Raji (cell line): ENCODE measurements at regions not wholly inside any gene's neighbourhood (a gene's known extent, or its start where the extent isn't known, plus 50 kb on each side); places are given as distances from the start of the nearest gene placed in this dataset.

ENCODE experiments used
- POLR2A ChIP-seq: IDR thresholded peaks from 2 replicates; pipeline ENCODE4 v1.6.1; 2011; ENCODE audit warnings: low read depth, low read length, control low read depth; ENCODE audit not compliant: insufficient read depth

DNA sequence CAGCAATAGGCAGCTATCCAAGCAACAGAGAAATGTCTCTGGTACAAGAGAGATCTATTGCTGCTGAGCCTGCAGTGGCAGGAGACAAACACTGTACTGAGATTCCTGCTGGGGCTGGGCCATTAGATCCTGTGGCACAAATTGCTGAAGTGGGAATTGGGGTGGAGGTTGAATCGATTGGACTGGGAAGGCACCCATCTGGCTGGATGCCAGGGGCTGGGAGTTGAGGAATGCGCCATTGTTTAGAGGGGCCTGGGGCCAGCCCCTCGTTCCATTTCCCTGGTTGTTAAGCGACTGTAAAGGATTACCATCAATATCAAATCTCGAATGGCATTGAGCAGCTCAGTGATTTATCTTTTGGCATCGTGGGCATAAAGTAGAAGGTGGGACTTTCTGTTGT is 54.1 kb upstream of the ARL4D start:
- TF ChIP-seq POLR2A: no peak

DNA sequence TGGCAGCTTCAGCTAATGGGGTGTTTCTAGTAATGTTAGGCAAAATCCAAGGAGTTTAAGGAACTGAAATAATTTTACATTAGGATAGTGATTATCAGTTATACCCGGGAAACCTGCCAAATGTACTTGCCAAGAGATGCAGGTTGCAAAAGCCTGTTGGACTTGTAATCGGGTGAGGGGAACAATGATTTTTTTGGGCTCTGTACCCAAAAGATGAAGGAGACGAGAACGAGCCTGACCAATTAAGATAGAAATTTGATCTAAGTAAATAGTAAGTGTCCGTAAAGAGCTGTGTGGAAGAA is 56.3 kb upstream of the ARL4D start:
- TF ChIP-seq POLR2A: no peak

DNA sequence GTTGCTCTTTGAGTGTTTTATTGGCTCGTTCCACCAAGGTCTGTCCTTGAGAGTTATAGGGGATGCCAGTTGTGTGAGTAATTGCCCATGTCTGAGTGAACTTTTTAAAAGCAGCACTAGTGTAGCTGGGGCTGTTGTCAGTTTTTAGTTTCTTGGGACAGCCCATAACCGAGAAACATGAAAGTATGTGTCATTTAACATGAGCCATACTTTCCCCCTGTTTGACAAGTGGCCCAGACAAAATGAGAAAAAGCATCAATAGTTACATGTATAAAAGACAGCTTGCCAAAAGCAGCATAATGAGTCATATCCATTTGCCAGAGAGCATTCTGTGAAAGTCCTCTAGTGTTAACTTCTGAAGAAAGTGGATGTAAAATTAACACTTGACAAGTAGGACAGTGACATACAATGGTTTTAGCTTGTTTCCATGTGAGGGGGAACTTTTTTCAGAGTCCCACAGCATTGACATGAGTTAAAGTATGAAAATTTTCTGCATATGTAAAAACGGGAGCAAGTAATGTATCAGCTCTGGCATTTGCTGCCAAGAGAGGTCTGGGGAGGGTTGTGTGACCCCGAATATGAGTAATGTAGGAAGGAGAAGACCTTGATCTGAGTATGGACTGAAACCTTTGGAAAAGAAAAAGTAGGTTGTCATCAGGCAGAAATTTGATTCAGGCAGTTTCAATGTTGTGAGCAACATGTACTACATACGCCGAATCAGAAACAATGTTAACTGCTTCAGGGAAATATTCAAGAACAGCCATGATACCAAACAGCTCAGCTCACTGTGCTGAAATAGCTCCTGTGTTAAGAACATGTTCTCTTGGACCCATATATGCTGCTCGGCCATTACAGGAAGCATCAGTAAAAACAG is 56.8 kb upstream of the ARL4D start:
- TF ChIP-seq POLR2A: no peak

DNA sequence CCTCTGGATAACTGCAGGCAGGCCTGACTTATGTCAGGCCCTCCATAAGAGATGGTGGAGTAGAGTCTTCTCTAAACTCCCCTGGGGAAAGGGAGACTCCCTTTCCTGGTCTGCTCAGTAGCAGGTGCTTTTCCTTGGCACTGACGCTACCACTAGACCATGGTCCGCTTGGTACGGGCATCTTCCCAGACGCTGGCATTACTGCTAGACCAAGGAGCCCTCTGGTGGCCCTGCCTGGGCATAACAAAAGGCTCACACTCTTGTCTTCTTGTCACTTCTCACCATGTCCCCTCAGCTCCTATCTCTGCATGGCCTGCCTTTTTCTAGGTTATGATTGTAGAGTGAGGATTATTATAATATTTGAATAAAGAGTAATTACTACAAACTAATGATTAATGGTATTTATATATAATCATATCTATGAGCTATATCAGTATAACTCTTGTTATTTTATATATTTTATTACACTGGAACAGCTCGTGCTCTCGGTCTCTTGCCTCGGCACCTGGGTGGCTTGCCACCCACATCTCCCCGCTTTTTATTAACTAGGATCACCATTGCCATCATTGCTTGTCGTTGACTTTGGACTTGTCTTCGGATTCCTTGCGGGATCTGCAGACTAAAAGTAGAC is 59.8 kb upstream of the ARL4D start:
- 0 out of 2 replicates have a peak, but pooled peaks have one; percentile 15 for TF ChIP-seq POLR2A

DNA sequence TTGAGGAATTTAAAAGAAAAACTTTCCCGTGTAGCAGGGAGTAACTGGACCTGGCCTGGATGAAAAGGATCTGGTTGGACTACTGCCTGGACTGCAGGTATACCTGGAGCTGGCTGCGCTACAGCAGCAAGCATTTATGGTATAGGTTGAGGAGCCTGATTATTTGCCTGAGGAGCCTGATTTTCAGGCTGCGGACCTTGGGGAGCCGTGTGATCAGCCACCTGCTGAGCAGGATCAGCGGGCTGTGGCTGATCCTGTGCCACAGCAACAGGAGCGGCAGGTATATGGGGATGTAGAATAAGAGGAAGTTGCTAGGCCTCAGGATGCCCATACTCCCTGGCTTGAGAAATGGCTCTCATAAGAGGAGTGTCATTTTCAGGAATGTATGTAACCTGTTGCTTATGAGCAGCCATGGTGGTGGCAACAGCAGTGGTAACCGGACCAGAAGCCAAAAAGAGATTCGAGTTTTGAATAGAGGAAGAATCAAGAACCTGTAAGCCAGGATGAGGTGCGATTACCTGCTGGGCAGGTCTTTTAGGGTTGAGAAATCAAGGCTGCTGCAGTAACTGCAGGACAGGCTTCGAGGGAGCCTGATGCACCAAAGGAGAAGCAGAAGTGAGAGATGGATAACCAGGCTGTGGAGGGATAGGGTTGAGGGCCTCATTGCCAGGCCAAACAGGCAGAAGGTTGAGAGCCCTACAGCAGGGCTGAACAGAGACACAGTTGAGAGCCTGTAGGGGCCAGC is 60.9 kb upstream of the ARL4D start:
- TF ChIP-seq POLR2A: no peak

DNA sequence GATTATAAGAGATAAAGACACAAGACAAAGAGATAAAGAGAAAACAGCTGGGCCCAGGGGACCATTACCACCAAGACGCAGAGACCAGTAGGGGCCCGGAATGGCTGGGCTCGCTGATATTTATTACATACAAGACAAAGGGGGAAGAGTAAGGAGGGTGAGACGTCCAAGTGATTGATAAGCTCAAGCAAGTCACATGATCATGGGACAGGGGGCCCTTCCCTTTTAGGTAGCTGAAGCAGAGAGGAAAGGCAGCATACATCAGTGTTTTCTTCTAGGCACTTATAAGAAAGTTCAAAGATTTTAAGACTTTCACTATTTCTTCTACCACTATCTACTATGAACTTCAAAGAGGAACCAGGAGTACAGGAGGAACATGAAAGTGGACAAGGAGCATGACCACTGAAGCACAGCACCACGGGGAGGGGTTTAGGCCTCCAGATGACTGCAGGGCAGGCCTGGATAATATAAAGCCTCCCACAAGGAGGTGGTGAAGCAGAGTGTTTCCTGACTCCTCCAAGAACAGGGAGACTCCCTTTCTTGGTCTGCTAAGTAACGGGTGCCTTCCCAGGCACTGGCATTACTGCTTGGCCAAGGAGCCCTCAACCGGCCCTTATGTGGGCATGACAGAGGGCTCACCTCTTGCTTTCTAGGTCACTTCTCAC is 63.9 kb upstream of the ARL4D start:
- TF ChIP-seq POLR2A: no peak

DNA sequence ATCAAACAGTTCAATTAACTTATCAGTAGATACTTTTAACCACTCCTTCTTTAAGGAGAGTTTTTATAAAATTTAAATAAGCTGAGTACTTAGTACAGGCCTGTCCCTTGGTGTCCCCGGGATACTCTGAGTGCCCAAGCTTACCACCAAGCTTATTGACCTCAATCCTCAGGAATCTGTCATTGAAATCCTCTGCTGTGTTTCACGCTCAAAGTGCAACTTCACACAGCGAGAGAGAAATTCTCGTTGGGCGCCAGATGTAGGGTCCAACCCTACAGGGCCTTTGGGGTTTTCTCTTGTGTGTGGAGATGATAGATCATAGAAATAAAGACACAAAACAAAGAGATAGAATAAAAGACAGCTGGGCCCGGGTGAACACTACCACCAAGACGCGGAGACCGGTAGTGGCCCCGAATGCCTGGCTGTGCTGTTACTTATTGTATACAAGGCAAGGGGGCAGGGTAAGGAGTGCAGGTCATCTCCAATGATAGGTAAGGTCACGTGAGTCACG is 65.3 kb upstream of the ARL4D start:
- no peak for TF ChIP-seq POLR2A

DNA sequence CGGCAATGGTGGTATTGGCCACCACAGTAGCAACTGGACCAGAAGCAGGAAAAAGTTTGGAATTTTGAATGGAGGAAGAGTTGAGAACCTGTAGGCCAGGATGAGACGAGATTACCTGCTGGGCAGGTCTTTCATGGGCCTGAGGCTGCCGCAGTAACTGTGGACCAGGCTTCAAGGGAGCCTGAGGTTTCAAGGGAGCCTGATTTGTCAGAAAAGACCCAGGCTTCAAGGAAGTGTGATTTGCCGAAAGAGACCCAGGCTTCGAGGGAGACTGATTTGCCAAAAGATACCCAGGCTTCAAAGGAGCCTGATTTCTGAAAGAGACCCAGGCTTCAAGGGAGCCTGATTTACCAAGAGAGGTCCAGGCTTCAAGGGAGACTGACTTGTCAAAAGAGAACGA is 66.6 kb upstream of the ARL4D start:
- TF ChIP-seq POLR2A: no peak

DNA sequence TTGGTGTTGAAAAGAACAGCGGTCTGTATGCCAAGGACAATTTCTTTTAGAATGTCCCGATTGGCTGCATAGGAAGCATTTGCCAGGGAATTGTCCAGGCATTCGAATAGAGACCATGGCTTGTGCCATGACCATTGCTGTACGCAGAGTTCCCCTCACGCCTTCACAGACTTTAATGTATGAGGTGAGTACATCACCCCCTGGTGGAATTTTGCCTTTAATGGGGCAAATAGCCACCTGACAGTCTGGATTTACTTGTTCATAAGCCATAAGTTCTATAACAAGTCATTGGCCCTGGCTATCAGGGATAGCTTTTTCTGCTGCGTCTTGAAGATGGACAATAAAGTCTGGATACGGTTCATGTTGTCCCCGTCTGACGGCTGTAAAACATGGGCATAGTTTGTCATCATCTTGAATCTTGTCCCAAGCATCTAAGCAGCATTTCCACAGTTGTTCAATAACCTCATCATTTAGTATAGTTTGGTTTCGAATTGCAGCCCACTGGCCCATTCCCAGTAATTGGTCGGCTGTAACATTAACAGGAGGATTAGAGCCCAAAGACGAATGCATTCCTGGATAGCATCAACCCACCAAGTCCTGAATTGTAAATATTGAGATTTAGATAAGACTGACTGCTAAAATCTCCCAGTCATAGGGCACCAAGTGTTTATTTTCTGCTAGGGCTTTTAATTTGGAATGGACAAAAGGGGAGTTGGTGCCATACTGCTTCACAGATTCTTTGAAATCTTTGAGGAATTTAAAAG is 67.7 kb upstream of the ARL4D start:
- no peak for TF ChIP-seq POLR2A

DNA sequence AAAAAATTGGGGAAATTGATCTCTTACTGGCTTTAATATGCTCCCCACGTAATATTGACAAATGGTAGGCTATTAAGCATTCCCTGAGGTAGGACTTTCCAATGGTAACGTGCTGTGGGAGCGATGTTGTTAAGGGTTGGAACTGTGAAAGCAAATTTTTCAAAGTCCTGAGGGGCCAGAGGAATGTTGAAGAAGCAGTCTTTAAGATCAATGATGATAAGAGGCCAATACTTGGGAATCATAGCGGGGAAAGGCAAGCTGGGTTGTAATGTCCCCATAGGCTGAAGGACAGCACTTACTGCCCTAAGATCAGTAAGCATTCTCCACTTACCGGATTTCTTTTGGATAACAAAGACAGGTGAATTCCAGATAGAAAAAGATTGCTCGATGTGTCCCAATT is 69.6 kb upstream of the ARL4D start:
- TF ChIP-seq POLR2A: no peak

DNA sequence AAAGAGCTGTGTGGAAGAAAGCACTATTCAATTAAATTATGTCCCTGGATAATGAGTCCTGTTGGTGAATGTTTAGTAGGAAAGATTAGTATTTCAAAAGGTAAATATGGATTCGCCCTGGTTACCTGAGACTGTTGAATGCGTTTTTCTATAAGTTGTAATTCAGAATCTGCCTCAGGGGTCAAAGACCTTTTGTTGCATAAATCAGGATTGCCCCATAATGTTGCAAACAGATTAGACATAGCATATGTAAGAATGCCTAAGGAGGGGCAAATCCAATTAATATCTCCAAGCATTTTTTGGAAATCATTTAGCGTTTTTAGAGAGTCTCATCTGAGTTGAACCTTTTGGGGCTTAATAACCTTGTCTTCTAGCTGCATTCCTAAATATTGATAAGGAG is 70.1 kb upstream of the ARL4D start:
- no peak for TF ChIP-seq POLR2A

DNA sequence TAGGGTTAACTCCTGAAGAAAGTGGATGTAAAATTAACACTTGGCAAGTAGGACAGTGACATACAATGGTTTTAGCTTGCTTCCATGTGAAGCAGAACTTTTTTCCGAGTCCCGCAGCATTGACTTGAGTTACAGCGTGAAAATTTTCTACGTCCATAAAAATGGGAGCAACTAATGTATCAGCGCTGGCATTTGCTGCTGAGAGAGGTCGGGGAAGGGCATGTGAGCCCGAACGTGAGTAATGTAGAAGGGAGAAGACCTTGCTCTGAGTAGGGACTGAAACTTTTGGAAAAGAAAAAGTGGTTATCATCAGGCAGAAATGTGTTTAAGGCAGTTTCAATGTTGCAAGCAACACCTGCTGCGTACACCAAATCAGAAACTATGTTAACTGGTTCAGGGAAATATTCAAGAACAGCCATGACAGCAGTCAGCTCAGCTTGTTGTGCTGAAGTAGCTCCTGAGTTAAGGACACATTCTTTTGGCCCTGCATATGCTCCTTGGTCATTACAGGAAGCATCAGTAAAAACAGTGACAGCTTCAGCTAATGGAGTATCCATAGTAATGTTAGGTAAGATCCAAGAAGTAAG is 70.9 kb upstream of the ARL4D start:
- TF ChIP-seq POLR2A: no peak

DNA sequence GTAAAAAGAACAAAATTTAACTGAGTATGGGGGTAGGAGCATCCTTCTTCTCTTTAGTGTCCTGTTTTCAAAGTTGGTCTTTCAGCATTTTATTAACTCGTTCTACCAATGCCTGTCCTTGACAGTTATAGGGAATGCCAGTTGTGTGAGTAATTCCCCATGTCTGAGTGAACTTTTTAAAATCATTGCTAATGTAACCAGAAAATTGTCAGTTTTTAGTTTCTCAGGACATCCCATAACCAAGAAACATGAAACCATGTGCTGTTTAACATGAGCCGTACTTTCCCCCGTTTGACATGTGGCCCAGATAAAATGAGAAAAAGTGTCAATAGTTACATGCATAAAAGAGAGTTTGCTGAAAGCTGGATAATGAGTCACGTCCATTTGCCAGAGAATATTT is 71.4 kb upstream of the ARL4D start:
- no peak for TF ChIP-seq POLR2A
